Stimulated activated naive B cell treated with anti-CD40 and anti-IgM and Interleukin-4, amounts not matched to agents 10 μg/mL and 1 μg/mL and 100 μg/mL, for 72 hours (primary cell): ENCODE measurements at regions not wholly inside any gene's neighbourhood (a gene's known extent, or its start where the extent isn't known, plus 50 kb on each side); places are given as distances from the start of the nearest gene placed in this dataset.
A peak's percentile ranks its signal among the peaks of the same experiment; 100 is the strongest.
"Not testable (repeated sequence)": the region's sequence is repeated elsewhere in the genome, so short reads cannot be mapped to it uniquely, and the experiment has no call there.

Experiments
- ATAC-seq, 2 donors: fragments of 150-1000 bp; cut with Tn5 transposase; replicated peaks; 2 replicates each; pipeline ENCODE4 v1.10.0; 2021; ENCODE audit warnings: moderate library complexity in 1 of 2
- DNase-seq: peaks from one replicate; pipeline ENCODE4 v3.0.0; 2021
- H3K27ac Mint-ChIP-seq: one replicate; pipeline ENCODE4 v1.8.0; 2022; ENCODE audit warnings: mild to moderate bottlenecking, mixed read lengths
- H3K27me3 Mint-ChIP-seq, 2 donors: one replicate each; pipeline ENCODE4 v1.8.0; 2022; ENCODE audit warnings: mixed read lengths in 2 of 2
- H3K36me3 Mint-ChIP-seq, 2 donors: one replicate each; pipeline ENCODE4 v1.8.0; 2022; ENCODE audit warnings: mixed read lengths in 2 of 2, mild to moderate bottlenecking in 1 of 2
- H3K4me1 Mint-ChIP-seq, 2 donors: one replicate each; pipeline ENCODE4 v1.8.0; 2022; ENCODE audit warnings: mixed read lengths in 2 of 2, mild to moderate bottlenecking in 1 of 2
- H3K4me3 Mint-ChIP-seq, 2 donors: one replicate each; pipeline ENCODE4 v1.8.0; 2022; ENCODE audit warnings: mild to moderate bottlenecking in 2 of 2, mixed read lengths in 2 of 2, moderate library complexity in 1 of 2
- H3K9me3 Mint-ChIP-seq, 2 donors: one replicate each; pipeline ENCODE4 v1.8.0; 2022; ENCODE audit warnings: mixed read lengths in 2 of 2, mild to moderate bottlenecking in 1 of 2

- no peak for ATAC-seq
- Mint-ChIP-seq H3K27ac (no peak overlapping the region), H3K4me3 (no peak overlapping the region)
Observed at GRCh38 chr5:125236007-125236406, 489.6 kb upstream of the ZNF608 start.

GRCh38 chr5:125236981-125237380, 490.5 kb upstream of the ZNF608 start:
- Mint-ChIP-seq H3K9me3 (peaks cover 0 to 3% of the 10 kb centered on the region in 2 donors), H3K27me3 (no peaks in the 10 kb centered on the region), H3K4me1 (peaks cover 2 to 6% of the 10 kb centered on the region in 2 donors), H3K27ac (no peak overlapping the region), H3K36me3 (no peaks in the 10 kb centered on the region), H3K4me3 (no peak overlapping the region)
- no peak for ATAC-seq
- no peak for DNase-seq

More at GRCh38 chr5:125236007-125236406, 489.6 kb upstream of the ZNF608 start:
- DNase-seq: no peak
- Mint-ChIP-seq H3K4me1 (peaks cover 2 to 6% of the 10 kb centered on the region in 2 donors), H3K36me3 (no peaks in the 10 kb centered on the region), H3K9me3 (no peaks in the 10 kb centered on the region), H3K27me3 (no peaks in the 10 kb centered on the region)

DNA sequence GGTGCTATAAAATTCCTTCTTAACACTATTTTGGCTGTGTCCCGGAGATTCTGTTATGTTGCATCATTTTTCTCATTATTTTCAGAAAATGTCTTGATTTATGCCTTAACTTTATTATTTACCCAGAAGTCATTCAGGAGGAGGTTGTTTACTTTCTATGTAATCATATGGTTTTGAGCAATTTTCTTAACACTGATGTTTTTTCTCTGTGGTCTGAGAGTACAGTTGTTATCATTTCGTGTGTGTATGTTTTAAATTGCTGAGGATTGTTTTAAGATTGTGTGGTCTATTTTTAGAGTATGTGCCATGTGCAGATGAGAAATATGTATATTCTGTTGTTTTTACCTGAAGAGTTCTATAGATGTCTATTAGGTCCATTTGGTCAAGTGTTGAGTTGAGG, 498.1 kb upstream of the ZNF608 start:
- H3K4me3 Mint-ChIP-seq: no peak overlapping the region
- peaks cover 0 to 2% of the 10 kb centered on the region in 2 donors for H3K36me3 Mint-ChIP-seq
- H3K27me3 Mint-ChIP-seq: peaks cover 0 to 4% of the 10 kb centered on the region in 2 donors
- DNase-seq (no peak), ATAC-seq (no peak)
- H3K27ac Mint-ChIP-seq: no peak overlapping the region
- peaks cover 5 to 12% of the 10 kb centered on the region in 2 donors for H3K9me3 Mint-ChIP-seq
- H3K4me1 Mint-ChIP-seq: no peaks in the 10 kb centered on the region

- peaks cover 0 to 4% of the 10 kb centered on the region in 2 donors for H3K27me3 Mint-ChIP-seq
- H3K9me3 Mint-ChIP-seq: peaks cover 5 to 12% of the 10 kb centered on the region in 2 donors
- ATAC-seq: no peak
- peaks cover 0 to 2% of the 10 kb centered on the region in 2 donors for H3K36me3 Mint-ChIP-seq
- H3K4me1 Mint-ChIP-seq: no peaks in the 10 kb centered on the region
- H3K4me3 Mint-ChIP-seq: no peak overlapping the region
- no peak overlapping the region for H3K27ac Mint-ChIP-seq
- no peak for DNase-seq
Observed at GRCh38 chr5:125245216-125245615, 498.8 kb upstream of the ZNF608 start.

- Mint-ChIP-seq H3K27me3 (peaks cover 0 to 4% of the 10 kb centered on the region in 2 donors), H3K36me3 (peaks cover 11 to 19% of the 10 kb centered on the region in 2 donors), H3K9me3 (peaks cover 22 to 23% of the 10 kb centered on the region in 2 donors), H3K4me3 (no peak overlapping the region), H3K27ac (no peak overlapping the region), H3K4me1 (no peaks in the 10 kb centered on the region)
- ATAC-seq (no peak), DNase-seq (no peak)
Observed at GRCh38 chr5:125249400-125249799, 503.0 kb upstream of the ZNF608 start.

DNA sequence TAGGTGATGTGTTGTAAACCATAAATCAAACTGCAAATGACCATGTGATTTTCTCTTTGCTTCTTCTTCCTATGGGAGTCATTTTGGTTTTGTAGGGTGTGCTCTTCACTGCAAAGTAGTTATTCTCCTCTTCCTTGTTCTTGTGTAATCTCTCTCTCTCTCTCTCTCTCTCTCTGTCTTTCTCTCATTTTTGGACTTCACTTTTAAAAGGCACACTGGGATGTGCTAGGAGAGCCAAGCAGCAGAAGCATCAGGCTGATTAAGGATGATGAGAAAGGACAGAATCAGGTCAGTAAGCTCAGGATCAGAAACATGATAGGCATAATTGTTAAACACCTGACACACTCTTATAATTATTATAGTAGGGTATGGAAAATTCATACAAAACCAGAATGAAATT, 505.3 kb upstream of the ZNF608 start:
- DNase-seq: no peak
- Mint-ChIP-seq H3K4me3 (no peak overlapping the region), H3K27ac (no peak overlapping the region), H3K36me3 (peaks cover 15 to 22% of the 10 kb centered on the region in 2 donors), H3K9me3 (peaks cover 25 to 27% of the 10 kb centered on the region in 2 donors), H3K4me1 (no peaks in the 10 kb centered on the region), H3K27me3 (no peaks in the 10 kb centered on the region)
- no peak for ATAC-seq

DNA sequence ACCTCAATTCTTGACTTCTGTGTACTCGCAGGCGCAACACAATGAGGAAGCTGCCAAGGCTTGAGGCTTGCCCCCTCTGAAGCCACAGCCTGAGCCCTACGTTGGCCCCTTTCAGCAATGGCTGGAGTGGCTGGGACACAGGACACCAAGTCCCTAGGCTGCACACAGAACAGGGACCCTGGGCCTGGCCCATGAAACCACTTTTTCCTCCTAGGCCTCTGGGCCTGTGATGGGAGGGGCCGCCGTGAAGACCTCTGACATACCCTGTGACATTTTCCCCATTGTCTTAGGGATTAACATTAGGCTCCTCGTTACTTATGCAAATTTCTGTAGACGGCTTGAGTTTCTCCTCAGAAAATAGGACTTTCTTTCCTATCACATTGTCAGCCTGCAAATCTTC, 507.2 kb upstream of the ZNF608 start:
- H3K4me3 Mint-ChIP-seq, ATAC-seq, DNase-seq, H3K4me1 Mint-ChIP-seq, H3K27me3 Mint-ChIP-seq, H3K27ac Mint-ChIP-seq: not testable (repeated sequence)
- Mint-ChIP-seq H3K36me3 (peaks cover 13 to 22% of the 10 kb centered on the region in 2 donors), H3K9me3 (peaks cover 21 to 22% of the 10 kb centered on the region in 2 donors)

- Mint-ChIP-seq H3K27me3 (no peaks in the 10 kb centered on the region), H3K9me3 (peaks cover 21 to 22% of the 10 kb centered on the region in 2 donors), H3K27ac (no peak overlapping the region), H3K4me3 (no peak overlapping the region), H3K36me3 (peaks cover 13 to 22% of the 10 kb centered on the region in 2 donors), H3K4me1 (peaks cover 0 to 4% of the 10 kb centered on the region in 2 donors)
- ATAC-seq (no peak), DNase-seq (no peak)
Observed at GRCh38 chr5:125254267-125254666, 507.8 kb upstream of the ZNF608 start.

- Mint-ChIP-seq H3K27ac (no peak overlapping the region), H3K36me3 (peaks cover 13 to 22% of the 10 kb centered on the region in 2 donors), H3K27me3 (no peaks in the 10 kb centered on the region), H3K4me3 (no peak overlapping the region), H3K9me3 (peaks cover 22% of the 10 kb centered on the region in 2 donors), H3K4me1 (peaks cover 0 to 4% of the 10 kb centered on the region in 2 donors)
- DNase-seq: no peak
- ATAC-seq: no peak
Observed at GRCh38 chr5:125256296-125256695, 509.9 kb upstream of the ZNF608 start.

GRCh38 chr5:125257057-125257972, 510.9 kb upstream of the ZNF608 start:
- peaks cover 10 to 20% of the 10 kb centered on the region in 2 donors for H3K36me3 Mint-ChIP-seq
- DNase-seq (no peak), ATAC-seq (no peak)
- H3K27ac Mint-ChIP-seq: no peak overlapping the region
- H3K9me3 Mint-ChIP-seq: peaks cover 18 to 20% of the 10 kb centered on the region in 2 donors
- no peaks in the 10 kb centered on the region for H3K27me3 Mint-ChIP-seq
- peaks cover 0 to 4% of the 10 kb centered on the region in 2 donors for H3K4me1 Mint-ChIP-seq
- no peak overlapping the region for H3K4me3 Mint-ChIP-seq

- Mint-ChIP-seq H3K27me3 (no peaks in the 10 kb centered on the region), H3K36me3 (peaks cover 9 to 13% of the 10 kb centered on the region in 2 donors), H3K27ac (no peak overlapping the region), H3K4me3 (no peak overlapping the region), H3K4me1 (peaks cover 0 to 4% of the 10 kb centered on the region in 2 donors), H3K9me3 (peaks cover 12 to 13% of the 10 kb centered on the region in 2 donors)
- ATAC-seq (peak; percentile 27 to 31), DNase-seq (no peak)
Observed at GRCh38 chr5:125257997-125258396, 511.6 kb upstream of the ZNF608 start.

- H3K27ac Mint-ChIP-seq: no peak overlapping the region
- no peak overlapping the region for H3K4me3 Mint-ChIP-seq
- peaks cover 9% of the 10 kb centered on the region in 2 donors for H3K36me3 Mint-ChIP-seq
- H3K27me3 Mint-ChIP-seq: no peaks in the 10 kb centered on the region
- DNase-seq (no peak), ATAC-seq (no peak)
- H3K4me1 Mint-ChIP-seq: peaks cover 0 to 4% of the 10 kb centered on the region in 2 donors
- H3K9me3 Mint-ChIP-seq: peaks cover 7 to 10% of the 10 kb centered on the region in 2 donors
Observed at GRCh38 chr5:125258615-125259014, 512.2 kb upstream of the ZNF608 start.

DNA sequence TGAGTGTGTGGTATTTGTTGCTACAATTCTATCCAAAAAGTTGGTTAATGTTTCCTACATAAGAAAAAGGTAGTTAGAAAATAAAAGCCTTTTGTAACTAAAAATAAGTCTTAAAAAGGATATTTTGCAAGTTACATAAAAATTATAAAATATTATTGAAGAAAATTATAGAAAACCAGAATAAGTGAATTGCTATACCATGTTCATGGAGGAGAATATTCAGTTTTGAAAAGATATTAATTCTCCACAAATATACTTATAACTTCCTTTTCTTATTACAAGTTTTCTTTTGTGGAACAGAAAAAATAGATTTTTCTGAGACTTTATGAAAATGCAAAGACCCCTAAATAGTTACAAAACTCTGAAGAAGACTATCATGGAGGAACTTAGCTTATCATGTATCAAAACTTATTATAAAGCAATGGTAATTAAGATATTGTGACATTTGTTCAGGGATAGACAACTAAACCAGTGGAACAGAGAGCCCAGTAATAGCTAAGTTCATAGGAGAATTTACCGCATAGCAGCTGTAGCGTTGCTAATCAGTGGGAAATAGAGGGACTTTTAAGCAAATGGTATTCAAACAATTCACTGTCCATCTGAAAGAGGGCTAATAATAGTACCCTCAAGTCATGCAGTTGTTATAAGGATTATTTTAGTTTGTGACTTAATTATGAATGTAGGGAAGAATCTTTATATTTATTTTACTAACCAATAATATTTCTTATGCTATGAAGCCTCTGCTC, 515.2 kb upstream of the ZNF608 start:
- H3K36me3 Mint-ChIP-seq: peaks cover 0 to 2% of the 10 kb centered on the region in 2 donors
- DNase-seq (no peak), ATAC-seq (no peak)
- H3K27ac Mint-ChIP-seq: no peak overlapping the region
- H3K4me1 Mint-ChIP-seq: peaks cover 0 to 4% of the 10 kb centered on the region in 2 donors
- H3K4me3 Mint-ChIP-seq: no peak overlapping the region
- no peaks in the 10 kb centered on the region for H3K27me3 Mint-ChIP-seq
- peaks cover 0 to 3% of the 10 kb centered on the region in 2 donors for H3K9me3 Mint-ChIP-seq

DNA sequence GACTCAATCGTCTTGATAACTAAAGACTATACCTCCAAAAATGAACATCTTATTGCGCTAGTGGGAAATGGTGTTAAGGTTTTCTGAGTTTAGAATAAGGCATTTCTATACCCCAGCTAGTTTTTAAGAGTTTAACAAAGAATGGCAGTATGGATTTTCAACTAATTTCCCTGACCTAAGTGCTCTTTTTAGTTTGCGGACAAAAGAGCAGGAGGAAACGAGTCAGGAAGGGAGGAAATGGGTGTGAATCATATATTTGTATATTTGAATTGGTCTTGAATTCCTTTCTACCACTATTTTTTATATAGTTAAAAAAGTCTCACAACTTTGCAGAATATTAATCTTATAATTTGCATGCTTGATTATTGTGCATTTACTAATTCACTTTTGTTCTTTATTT, 516.3 kb upstream of the ZNF608 start:
- ATAC-seq: no peak
- Mint-ChIP-seq H3K4me3 (no peak overlapping the region), H3K27ac (no peak overlapping the region), H3K36me3 (peaks cover 0 to 2% of the 10 kb centered on the region in 2 donors), H3K4me1 (peaks cover 0 to 4% of the 10 kb centered on the region in 2 donors), H3K9me3 (peaks cover 0 to 3% of the 10 kb centered on the region in 2 donors), H3K27me3 (no peaks in the 10 kb centered on the region)
- DNase-seq: no peak
